HG03280 (cell line): ENCODE measurements at regions not wholly inside any gene's neighbourhood (a gene's known extent, or its start where the extent isn't known, plus 50 kb on each side); places are given as distances from the start of the nearest gene placed in this dataset.

Source experiments
- ATAC-seq: cut with Tn5 transposase; IDR thresholded peaks from one replicate; pipeline ENCODE4 v1.9.1; 2021; ENCODE audit warnings: mild to moderate bottlenecking, moderate library complexity; ENCODE audit not compliant: unreplicated experiment

DNA sequence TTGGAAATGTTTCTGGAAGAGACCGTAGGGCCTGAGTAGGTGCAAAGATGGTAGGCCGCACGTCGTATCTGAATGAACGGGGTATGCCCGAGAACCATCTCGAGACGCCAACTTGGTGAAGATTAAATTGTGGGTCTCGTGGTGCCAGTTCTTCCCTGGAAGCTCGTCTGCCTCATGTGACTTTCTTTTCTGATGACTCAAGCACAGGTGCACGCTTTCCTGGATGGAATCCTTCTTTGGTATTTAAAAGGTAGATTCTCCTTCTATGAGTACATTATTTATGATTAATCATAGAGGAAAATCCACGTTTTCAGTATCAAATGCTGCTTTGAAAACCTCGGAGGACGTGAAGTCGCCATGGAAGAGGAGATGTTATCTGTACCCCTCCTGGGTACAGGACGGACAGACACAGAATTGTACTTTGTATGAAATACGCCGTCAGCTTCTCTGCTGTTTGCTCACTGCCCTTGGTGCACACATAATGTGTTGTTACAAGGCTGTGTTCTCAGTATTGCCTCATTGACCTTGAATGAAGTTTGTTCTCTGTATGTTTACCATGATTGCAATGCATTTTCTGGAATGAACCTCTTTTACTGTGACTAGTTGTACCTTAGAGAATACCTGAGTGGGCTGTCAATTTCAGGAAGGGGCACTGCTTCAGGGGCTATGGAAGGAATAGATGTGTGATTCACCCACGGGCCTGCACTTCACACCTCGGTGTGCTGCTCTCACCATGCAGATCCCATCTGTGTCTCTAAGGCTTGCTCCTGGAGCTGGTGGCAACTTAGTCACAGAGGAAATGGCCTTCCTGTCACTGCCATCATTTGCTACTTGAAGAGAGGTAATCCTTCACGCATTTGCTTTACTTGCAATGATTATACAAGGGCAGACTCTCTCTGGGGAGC, 137.3 kb upstream of the RTL1 start:
- no peak for ATAC-seq

- ATAC-seq = no peak
These were observed 140.4 kb upstream of the RTL1 start for GRCh38 chr14:101043891-101044290.

- ATAC-seq = no peak
These were observed 141.2 kb upstream of the RTL1 start for GRCh38 chr14:101044741-101045140.

GRCh38 chr14:101045511-101045910, 142.0 kb upstream of the RTL1 start:
- no peak for ATAC-seq

DNA sequence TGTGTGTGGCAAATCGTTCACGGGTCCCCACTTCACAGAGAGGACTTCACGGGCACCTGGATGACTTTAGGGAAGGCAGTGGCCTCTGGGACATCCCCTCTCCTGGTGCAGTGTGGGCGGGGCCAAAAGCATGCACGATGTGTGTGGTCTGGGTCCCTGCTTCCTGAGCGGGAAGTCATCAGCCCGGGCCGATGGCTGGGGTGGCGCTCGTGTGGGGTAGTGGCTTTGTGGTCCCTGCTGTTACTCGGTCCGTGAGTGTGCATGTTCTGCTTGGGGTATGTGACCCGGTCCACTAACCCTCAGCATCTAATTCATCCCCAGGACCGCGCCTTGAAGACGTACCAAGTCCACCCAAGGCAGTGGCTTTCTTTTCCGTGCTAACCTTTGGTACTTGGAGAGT, 142.5 kb upstream of the RTL1 start:
- ATAC-seq = no peak

DNA sequence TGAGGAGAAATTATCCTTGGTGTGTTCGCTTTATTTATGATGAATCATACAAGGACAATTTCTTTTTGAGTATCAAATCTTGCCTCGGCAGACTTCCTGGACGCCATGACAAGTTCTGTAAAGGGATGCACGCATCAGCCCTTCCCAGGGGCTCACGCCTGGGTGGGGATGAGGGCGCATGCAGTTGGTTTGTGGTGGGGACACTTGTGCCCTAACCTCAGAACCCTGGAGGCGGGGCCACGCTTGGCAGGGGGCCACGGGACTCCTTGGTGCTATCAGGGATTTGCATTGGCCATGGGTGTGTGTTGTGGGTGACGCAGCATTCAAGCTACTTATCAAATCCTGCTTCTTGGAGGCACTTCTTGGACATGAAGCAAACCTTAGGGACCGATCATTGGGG, 143.8 kb upstream of the RTL1 start:
- no peak for ATAC-seq

DNA sequence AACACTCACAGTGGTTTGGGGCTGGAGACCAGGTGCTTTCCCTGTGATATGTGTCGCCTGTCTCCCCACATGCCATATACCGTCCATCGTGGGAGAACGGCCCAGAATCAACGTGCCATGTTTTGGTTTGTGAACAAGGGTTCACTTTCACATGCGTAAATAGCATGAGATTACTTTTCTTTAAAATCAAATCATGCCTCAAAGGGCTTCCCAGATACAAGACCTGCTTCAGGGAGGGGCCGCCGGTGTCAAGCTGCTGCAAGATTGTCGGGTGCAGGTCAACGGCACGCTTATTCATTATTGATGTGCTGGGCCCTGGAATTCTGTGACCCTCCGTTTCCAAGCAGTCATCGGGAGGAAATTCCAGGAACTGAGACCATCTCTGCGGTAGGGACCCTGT, 145.2 kb upstream of the RTL1 start:
- no peak for ATAC-seq

DNA sequence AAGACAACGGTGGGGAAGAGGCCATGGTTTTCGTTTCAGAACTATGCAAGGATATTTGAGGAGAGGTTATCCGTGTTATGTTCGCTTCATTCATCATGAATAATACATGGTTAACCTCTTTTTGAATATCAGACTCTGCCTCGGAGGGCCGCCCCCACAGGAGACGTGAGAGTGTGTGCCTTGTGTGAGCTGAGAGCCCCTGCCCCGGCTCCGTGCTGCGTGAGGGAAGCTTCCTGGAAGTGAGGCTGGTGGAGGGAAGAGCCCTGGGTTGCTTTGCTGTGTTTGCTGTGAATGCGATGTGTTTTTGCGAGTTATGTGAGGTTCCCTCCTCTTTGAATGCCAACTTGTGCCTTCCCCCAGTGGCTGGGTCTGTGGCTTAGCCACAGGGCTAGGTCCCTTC, 146.0 kb upstream of the RTL1 start:
- ATAC-seq = no peak

DNA sequence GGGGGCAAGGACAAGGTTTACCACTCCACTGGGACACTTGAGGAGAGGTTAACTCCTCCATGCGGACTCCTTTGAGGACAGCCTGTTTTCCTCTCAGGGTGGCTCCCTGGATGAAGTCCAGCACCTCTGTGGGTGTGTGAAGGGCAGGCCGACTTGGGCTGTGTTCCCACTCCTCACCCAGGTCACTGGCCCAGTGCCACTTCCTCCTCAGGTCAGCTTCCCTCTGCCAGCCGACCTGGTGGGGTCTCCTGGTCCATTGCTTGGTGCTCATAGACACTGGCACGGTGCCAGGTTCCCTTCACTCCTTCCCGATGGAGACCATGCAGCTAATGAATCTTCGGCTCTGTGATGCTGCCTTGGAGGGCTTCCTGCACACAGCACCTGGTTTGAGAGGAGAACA, 146.4 kb upstream of the RTL1 start:
- ATAC-seq = no peak

- no peak for ATAC-seq
These were observed 147.5 kb upstream of the RTL1 start for GRCh38 chr14:101050901-101051490.

- no peak for ATAC-seq
These were observed 151.1 kb upstream of the RTL1 start for GRCh38 chr14:101054671-101055070.

GRCh38 chr14:101055106-101055662, 151.7 kb upstream of the RTL1 start:
- no peak for ATAC-seq

- no peak for ATAC-seq
These were observed 152.4 kb upstream of the RTL1 start for GRCh38 chr14:101055776-101056374.

- ATAC-seq = no peak
These were observed 152.9 kb upstream of the RTL1 start for GRCh38 chr14:101056446-101056845.

GRCh38 chr14:101057394-101057793, 153.9 kb upstream of the RTL1 start:
- no peak for ATAC-seq

DNA sequence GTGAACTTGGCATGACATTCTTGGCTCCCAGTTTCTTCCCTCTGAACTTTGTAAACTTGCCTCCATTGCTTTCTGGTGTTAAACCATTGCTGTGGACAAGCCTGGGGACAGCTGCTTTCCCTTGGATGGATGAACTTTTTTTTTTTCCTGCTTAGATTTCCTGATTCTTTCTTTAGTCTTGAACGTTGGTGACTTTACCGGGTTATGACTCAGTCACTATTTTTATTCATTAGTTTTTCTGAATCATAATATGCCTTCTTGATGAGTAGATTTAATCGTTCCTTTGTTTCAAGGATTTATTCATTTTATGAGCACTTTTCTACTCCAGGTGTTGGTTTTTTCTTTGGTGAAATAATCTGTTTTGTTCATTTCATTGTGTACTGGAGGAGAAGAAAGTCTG, 155.0 kb upstream of the RTL1 start:
- ATAC-seq = no peak

DNA sequence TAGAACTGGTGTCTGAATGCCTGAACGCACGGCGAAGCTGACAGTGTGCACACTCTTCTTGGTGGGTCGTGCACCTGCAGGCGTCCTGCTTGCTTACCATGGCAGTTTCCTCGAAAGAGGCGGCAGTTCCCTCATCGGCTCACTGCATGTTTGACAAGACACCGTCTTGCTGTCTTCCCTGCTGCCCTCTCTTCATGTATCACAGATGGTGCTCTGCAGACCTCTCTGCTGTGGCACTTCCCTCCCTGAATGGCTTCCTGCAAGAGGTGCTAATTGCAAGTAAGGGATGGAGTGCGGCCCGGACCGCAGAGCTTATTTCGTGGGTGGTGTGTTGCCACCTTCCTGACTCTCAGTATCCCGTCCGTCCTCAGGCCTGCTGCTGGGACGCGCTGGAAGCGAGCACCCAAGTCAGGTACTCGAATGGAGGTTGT, 156.7 kb upstream of the RTL1 start:
- no peak for ATAC-seq

- no peak for ATAC-seq
These were observed 158.0 kb upstream of the RTL1 start for GRCh38 chr14:101061411-101062064.

GRCh38 chr14:101062065-101062450, 158.5 kb upstream of the RTL1 start:
- no peak for ATAC-seq

DNA sequence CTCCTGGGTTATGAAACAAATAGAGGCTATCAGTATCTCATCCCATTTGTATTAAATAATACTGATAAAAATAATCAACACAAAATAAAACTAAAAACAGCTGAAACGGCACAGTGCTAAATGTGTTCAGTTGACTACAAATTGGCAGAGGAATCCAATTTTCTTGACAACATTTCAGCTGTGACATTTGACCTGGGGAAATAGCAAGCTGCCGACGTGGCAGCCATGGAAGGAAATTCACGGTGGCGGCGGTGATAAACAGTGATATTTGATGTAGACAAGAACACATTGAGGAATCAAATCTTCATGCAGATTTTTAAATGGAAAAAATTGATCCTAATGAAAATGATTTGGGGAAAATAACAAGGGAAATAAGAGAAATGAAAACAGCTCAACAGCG, 159.1 kb upstream of the RTL1 start:
- ATAC-seq = no peak

- ATAC-seq = no peak
These were observed 159.6 kb upstream of the RTL1 start for GRCh38 chr14:101063121-101063520.
